ENCODE measurements at regions not wholly inside any gene's neighbourhood (a gene's known extent, or its start where the extent isn't known, plus 50 kb on each side); places are given as distances from the start of the nearest gene placed in this dataset.

DNA sequence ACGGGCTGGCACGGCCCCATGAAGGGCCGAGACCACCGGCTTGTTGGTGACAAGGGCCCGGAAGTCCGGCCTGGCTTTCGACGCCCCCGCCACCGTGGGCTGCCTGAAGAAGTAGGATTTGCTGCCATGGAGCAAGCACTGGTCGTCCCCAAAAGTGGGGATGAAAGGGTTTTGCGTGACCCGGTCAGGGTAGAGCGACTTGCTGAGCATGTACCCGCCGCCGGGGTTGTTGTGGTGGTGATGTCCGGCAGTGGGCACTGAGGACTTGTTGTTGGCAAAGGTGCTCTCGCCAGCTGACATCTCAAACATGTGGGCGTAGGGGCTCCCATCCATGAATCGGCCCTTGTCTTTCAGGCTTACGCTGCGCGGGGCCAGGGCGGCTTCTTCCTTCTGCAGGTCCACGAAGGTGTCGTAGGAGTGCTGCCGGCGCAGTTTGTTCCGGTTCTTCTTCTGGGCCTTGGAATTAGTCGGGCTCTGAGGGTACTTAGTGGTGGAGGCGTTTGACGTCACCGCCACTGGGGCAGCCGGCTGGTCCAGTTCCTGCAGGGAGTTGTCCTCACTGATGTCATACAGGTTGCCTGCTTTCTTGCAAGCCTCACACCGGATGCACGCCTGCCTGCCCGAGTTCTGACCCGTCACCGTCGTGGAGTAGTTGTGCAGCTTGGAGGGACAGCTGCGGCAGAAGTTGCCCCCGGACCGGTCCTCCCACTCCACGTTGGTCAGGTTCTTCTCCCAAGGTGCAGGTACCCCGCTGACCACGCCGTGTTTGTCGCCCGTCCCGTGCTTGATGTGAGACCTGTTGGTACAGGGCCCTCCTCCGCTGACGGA is 366.6 kb downstream of the EMP1 start:
- H3K4me3 ChIP-seq: no peak overlapping the region
- H3K9ac ChIP-seq: no peak overlapping the region
- H3K4me1 ChIP-seq: no peaks in the 10 kb centered on the region
- no peak overlapping the region for H3K4me2 ChIP-seq
- no peak for TF ChIP-seq Cebpa-rat (IDR thresholded peaks at IDR 0.05)
- H3K36me3 ChIP-seq: no peaks in the 10 kb centered on the region
- no peaks in the 10 kb centered on the region for H3K27me3 ChIP-seq
- no peaks in the 10 kb centered on the region for H3K9me3 ChIP-seq
- no peak overlapping the region for H3K27ac ChIP-seq
- no peaks in the 10 kb centered on the region for H4K20me1 ChIP-seq

DNA sequence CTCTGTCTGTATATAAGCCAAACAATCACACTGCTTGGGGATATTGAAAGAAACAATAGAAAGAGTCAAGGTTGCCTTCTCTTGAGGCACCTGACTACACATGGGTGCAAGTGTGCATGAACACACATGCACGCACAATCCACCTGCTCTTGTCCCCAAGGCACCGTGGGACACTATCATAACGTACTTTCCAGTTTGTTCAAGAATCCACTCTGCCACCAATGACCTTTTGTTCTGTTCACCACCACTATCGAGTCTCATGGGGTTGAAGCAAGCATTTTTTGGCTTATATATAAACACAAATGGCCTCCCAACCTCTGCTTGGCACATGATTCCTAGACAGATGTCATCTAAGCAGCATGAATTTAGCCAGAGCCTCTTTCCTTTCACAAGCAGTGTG is 365.4 kb downstream of the EMP1 start:
- no peak overlapping the region for H3K4me2 ChIP-seq
- no peak overlapping the region for H3K4me3 ChIP-seq
- TF ChIP-seq Cebpa-rat (IDR thresholded peaks at IDR 0.05): no peak
- H3K27me3 ChIP-seq: no peaks in the 10 kb centered on the region
- no peaks in the 10 kb centered on the region for H3K9me3 ChIP-seq
- no peaks in the 10 kb centered on the region for H3K36me3 ChIP-seq
- no peak overlapping the region for H3K9ac ChIP-seq
- H4K20me1 ChIP-seq: no peaks in the 10 kb centered on the region
- H3K27ac ChIP-seq: no peak overlapping the region
- H3K4me1 ChIP-seq: no peaks in the 10 kb centered on the region

DNA sequence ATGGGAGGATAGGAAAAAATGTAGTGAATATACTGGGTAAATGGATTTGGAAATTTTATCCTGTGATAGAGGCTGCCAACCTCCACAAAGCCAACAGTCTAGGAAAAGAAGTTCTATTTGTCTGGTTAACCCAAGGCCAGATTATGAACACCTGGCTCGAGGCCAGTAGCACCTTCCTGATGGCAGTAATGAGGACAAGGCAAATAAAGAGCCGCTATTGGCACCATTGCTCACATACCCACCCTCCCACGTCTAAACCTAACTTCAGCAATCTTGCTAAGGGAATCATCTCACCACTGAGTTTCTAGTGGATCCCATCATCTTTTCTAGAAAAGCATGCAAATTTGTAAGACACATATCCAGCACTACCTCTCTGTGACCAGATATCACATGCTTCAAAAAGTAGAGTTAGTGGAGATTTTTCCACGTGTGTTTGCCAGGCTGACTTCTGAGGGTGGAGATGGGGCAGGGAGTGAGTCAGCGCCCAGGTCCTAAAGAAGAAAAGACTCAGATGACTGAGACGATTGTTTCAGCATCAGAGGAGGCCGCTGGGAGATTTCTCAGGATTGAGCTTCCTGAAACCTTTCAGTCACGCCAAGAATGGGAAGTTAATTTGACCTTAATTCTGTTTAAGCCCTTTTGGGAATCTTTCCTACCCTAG is 362.9 kb downstream of the EMP1 start:
- H3K9me3 ChIP-seq: no peaks in the 10 kb centered on the region
- H3K9ac ChIP-seq: no peak overlapping the region
- no peaks in the 10 kb centered on the region for H3K27me3 ChIP-seq
- no peaks in the 10 kb centered on the region for H3K36me3 ChIP-seq
- no peak overlapping the region for H3K27ac ChIP-seq
- H3K4me3 ChIP-seq: no peak overlapping the region
- no peaks in the 10 kb centered on the region for H4K20me1 ChIP-seq
- no peaks in the 10 kb centered on the region for H3K4me1 ChIP-seq
- no peak overlapping the region for H3K4me2 ChIP-seq
- TF ChIP-seq Cebpa-rat (IDR thresholded peaks at IDR 0.05): no peak

DNA sequence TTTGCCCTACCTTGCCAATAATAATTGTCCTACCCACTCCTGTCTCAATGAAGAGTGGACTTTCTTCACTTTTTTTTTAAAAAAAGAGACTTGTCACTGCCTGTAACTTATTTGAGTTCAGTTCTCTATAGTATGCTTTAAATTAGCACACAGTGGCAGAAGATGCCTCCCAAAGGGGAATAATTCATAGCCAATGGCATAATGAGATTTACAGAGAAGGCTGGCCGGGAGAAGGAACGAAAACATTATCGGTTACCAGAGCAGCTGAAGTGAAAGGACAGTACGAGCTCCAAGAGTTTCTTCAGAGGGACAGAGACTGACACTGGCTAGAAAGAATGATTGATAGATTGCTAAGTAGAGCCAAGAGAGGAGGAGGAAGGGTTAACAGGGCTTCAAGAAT is 356.3 kb downstream of the EMP1 start:
- TF ChIP-seq Cebpa-rat (IDR thresholded peaks at IDR 0.05): no peak
- Histone ChIP-seq H3K9ac (no peak overlapping the region), H3K4me2 (no peak overlapping the region), H3K36me3 (no peaks in the 10 kb centered on the region), H3K4me1 (no peaks in the 10 kb centered on the region), H3K4me3 (no peak overlapping the region), H4K20me1 (no peaks in the 10 kb centered on the region), H3K27ac (no peak overlapping the region), H3K27me3 (no peaks in the 10 kb centered on the region), H3K9me3 (no peaks in the 10 kb centered on the region)

DNA sequence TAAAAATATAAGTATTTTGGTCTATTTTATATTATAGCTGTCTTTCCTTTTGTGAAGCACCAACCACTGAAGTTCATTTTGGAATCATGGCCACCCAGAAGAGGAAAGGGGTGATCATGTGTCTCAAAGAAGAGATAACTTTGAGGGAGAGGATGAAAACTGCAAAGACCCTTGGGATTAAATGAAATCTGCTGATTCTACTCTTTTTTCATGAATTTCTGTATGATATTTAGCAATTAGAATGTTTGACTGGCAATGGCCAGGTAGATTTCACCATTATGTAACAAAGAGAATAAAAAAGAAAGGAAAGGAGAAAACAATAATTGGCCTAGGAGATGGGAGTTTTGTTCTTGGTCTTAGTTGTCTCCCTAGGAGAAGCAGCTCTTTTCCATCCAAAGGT is 350.8 kb downstream of the EMP1 start:
- no peaks in the 10 kb centered on the region for H3K4me1 ChIP-seq
- H3K4me2 ChIP-seq: no peak overlapping the region
- H3K27ac ChIP-seq: no peak overlapping the region
- no peaks in the 10 kb centered on the region for H3K36me3 ChIP-seq
- no peak overlapping the region for H3K4me3 ChIP-seq
- no peak for TF ChIP-seq Cebpa-rat (IDR thresholded peaks at IDR 0.05)
- H3K9ac ChIP-seq: no peak overlapping the region
- H4K20me1 ChIP-seq: no peaks in the 10 kb centered on the region
- peaks cover 4% of the 10 kb centered on the region; the same call in 1 of the 2 replicates for H3K27me3 ChIP-seq
- H3K9me3 ChIP-seq: no peaks in the 10 kb centered on the region

DNA sequence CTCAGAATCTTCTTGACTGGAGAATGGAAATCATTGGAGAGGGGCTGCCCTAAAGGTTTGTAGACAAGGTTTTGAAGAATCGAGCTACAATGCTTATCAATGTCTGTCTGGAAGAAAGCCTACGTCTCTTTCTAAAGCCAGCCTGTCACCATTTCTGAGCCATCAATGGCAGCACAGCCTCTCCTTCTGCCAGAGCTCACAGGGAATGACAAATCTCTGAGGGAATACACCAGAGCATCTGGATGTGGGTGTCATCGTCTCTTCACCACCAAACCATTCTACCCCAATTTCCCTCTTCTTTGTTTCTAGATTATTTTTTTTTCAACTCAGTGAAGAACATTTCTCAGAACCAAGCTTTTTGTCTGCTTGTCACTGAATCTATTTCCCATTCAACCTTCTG is 349.7 kb downstream of the EMP1 start:
- Histone ChIP-seq H3K27ac (no peak overlapping the region), H3K9me3 (no peaks in the 10 kb centered on the region), H3K4me1 (peaks cover 5% of the 10 kb centered on the region), H3K4me2 (no peak overlapping the region), H3K27me3 (peaks cover 4% of the 10 kb centered on the region; the same call in 1 of the 2 replicates), H3K36me3 (no peaks in the 10 kb centered on the region), H3K9ac (no peak overlapping the region), H4K20me1 (no peaks in the 10 kb centered on the region), H3K4me3 (no peak overlapping the region)
- no peak for TF ChIP-seq Cebpa-rat (IDR thresholded peaks at IDR 0.05)

DNA sequence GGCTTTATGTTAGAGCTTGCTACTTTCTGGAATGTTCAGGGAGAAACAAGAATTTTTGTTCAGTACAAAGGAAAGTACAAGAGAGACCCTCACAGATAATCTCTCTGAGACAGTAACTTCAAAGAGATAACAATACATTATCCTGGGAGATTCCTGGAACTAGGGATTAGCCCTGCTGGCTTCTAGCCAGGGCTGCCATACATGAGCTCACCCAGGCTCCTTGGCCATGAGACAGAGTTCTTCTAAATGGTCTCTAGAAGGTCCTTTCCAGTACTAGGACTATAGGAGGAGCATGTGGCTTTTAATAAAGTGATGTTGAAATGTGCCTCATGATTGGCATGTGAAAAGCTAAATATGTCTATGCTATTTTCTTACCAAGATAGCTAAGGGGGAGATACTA is 342.5 kb downstream of the EMP1 start:
- H3K9ac ChIP-seq: no peak overlapping the region
- no peak overlapping the region for H3K4me3 ChIP-seq
- H4K20me1 ChIP-seq: no peaks in the 10 kb centered on the region
- H3K27me3 ChIP-seq: no peaks in the 10 kb centered on the region
- H3K27ac ChIP-seq: no peak overlapping the region
- no peak overlapping the region for H3K4me2 ChIP-seq
- TF ChIP-seq Cebpa-rat (IDR thresholded peaks at IDR 0.05): no peak
- H3K9me3 ChIP-seq: no peaks in the 10 kb centered on the region
- peaks cover 13% of the 10 kb centered on the region for H3K4me1 ChIP-seq
- H3K36me3 ChIP-seq: no peaks in the 10 kb centered on the region

DNA sequence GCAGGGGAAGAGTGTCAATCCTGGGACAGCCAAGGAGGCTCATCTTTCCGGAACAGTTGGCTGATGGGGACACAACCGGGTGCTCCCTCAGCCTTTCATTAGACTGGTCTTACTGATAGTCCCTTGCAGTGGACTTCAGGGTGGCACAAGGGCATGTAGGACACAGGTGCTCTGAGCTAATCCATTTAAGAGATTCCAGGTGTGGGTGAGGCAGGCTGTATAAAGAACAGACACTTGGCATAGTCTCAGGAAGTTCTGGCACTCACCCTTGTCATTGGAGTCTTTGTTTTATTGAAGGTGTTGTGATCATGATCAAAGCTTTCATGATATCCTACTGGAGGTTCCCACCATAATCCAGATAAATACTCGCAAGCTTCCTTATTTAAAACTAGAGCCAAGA is 341.6 kb downstream of the EMP1 start:
- peaks cover 13% of the 10 kb centered on the region for H3K4me1 ChIP-seq
- no peaks in the 10 kb centered on the region for H4K20me1 ChIP-seq
- H3K9me3 ChIP-seq: no peaks in the 10 kb centered on the region
- no peaks in the 10 kb centered on the region for H3K27me3 ChIP-seq
- H3K9ac ChIP-seq: no peak overlapping the region
- no peak overlapping the region for H3K4me3 ChIP-seq
- no peak overlapping the region for H3K4me2 ChIP-seq
- TF ChIP-seq Cebpa-rat (IDR thresholded peaks at IDR 0.05): no peak
- H3K36me3 ChIP-seq: no peaks in the 10 kb centered on the region
- no peak overlapping the region for H3K27ac ChIP-seq

DNA sequence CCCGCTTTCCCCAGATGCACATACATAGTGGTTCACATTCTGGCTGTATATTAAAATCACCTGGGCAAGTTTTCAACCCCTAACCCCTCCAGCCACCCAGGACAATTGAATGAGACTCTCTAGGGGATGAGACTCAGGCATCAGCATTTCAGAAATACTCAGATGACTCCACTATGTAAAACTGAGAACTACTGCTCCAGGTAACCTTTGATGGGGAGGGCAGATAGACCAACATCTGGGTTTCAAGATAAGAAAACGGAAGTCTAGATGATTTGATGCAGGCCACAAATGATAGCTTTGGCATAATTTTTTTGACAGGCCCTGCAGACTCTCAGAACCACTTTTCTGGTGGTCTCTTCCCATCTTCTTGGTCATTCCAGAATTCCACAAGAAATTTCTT is 341.1 kb downstream of the EMP1 start:
- no peak for TF ChIP-seq Cebpa-rat (IDR thresholded peaks at IDR 0.05)
- Histone ChIP-seq H3K27ac (no peak overlapping the region), H3K9me3 (no peaks in the 10 kb centered on the region), H4K20me1 (no peaks in the 10 kb centered on the region), H3K4me3 (no peak overlapping the region), H3K36me3 (no peaks in the 10 kb centered on the region), H3K4me2 (no peak overlapping the region), H3K9ac (no peak overlapping the region), H3K27me3 (no peaks in the 10 kb centered on the region), H3K4me1 (peaks cover 13% of the 10 kb centered on the region)

DNA sequence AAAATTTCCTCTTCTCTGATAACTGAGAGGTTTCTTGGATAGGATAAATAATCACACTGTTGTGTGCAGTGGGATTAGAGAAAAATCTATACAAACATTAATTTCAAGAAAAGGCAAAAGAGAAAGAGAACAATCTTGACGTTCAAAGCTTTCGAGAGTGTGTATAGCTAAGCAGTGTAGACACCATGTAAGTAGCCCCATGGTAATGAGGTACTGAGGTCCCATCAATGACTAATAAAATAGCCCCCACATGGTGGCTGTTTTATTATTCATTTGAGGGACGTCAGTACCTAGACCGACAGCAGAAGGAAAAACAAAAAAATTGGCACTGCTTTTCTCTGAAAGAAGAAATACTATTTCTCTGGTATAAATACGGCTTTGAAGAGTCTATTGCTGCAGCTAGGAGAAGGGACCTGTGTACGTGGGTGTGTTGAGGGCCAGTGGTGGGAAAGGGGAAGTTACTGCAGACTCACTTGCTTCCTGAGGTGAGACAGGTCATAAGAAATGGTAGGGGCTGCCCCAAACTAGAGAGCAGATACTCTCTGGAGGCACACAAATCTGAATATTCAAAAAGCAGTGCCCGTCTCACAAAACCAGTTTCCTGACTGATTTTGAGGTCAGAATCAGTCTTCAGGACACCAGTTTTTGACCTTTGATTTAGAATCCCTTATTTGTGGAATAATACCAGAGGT is 339.8 kb downstream of the EMP1 start:
- H3K4me2 ChIP-seq: no peak overlapping the region
- H3K27ac ChIP-seq: no peak overlapping the region
- no peaks in the 10 kb centered on the region for H3K9me3 ChIP-seq
- no peak overlapping the region for H3K4me3 ChIP-seq
- no peaks in the 10 kb centered on the region for H4K20me1 ChIP-seq
- TF ChIP-seq Cebpa-rat (IDR thresholded peaks at IDR 0.05): no peak
- H3K36me3 ChIP-seq: no peaks in the 10 kb centered on the region
- H3K4me1 ChIP-seq: peaks cover 9% of the 10 kb centered on the region
- H3K9ac ChIP-seq: no peak overlapping the region
- no peaks in the 10 kb centered on the region for H3K27me3 ChIP-seq
